ENCODE measurements at regions not wholly inside any gene's neighbourhood (a gene's known extent, or its start where the extent isn't known, plus 50 kb on each side); places are given as distances from the start of the nearest gene placed in this dataset.

DNA sequence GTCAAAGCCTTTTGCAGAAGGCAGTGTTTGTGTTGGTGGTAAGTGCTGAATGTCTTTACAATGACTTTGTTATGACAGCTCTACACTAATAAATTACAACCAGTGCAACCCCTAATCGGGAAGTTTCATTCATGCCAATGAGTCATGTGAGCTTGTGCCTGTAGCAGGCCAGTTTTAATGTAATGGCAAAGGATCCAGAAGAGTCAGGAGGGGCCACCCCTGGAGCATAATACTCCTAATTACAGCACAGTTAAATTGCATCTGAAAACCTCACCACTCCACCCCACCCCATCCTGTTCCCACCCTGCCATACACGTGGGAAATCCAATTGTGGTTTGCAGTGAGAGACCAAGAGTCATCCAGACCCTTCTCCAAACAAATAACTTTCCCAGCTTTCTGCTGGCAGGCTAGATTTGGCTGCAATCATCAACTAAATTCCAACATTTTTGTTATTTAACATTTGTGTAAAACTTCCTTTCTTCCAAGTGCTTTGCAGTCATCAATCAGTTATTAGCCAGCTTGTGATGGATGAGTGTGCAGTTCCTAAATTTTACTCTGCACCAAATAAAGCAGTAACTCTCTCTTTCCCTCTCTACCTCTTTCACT lies 277.3 kb upstream of the FAT3 start:
- Histone ChIP-seq H3K27ac (ENCODE audit: low read depth, low read length, poor library complexity, severe bottlenecking) (peak overlapping the region; percentile 21), H3K36me3 (ENCODE audit: insufficient read depth, low read length, poor library complexity, severe bottlenecking) (no peaks in the 10 kb centered on the region), H3K9me3 (ENCODE audit: low read depth, low read length, poor library complexity, severe bottlenecking) (no peaks in the 10 kb centered on the region), H3K4me3 (ENCODE audit: low read depth, low read length, poor library complexity, severe bottlenecking) (no peak overlapping the region), H3K27me3 (replicated peaks; ENCODE audit: insufficient read depth, low read depth, low read length, poor library complexity) (no peaks in the 10 kb centered on the region), H3K4me1 (ENCODE audit: insufficient read depth, low read length, poor library complexity, severe bottlenecking) (peaks cover 24% of the 10 kb centered on the region)
- CTCF ChIA-PET = no interaction called here
- POLR2A ChIA-PET (ENCODE audit: low non-redundant PET) = no interaction called here
- intact Hi-C loops (cut with micrococcal nuclease; ENCODE audit: unreplicated experiment) = loop anchor here (2.0 kb wide), 1 partner anchor 77 kb away; no protein-coding TSS in a partner anchor
- peak; percentile 81 for DNase-seq (ENCODE audit: low spot score)
- BruUV-seq (replicated peaks) = no TSS peak
- TF ChIP-seq, protein P1, sequence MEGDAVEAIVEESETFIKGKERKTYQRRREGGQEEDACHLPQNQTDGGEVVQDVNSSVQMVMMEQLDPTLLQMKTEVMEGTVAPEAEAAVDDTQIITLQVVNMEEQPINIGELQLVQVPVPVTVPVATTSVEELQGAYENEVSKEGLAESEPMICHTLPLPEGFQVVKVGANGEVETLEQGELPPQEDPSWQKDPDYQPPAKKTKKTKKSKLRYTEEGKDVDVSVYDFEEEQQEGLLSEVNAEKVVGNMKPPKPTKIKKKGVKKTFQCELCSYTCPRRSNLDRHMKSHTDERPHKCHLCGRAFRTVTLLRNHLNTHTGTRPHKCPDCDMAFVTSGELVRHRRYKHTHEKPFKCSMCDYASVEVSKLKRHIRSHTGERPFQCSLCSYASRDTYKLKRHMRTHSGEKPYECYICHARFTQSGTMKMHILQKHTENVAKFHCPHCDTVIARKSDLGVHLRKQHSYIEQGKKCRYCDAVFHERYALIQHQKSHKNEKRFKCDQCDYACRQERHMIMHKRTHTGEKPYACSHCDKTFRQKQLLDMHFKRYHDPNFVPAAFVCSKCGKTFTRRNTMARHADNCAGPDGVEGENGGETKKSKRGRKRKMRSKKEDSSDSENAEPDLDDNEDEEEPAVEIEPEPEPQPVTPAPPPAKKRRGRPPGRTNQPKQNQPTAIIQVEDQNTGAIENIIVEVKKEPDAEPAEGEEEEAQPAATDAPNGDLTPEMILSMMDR (conservative IDR thresholded peaks at IDR 0.05; ENCODE audit: low read depth, low read length) = no peak
- no peak for TF ChIP-seq EZH2 (IDR thresholded peaks at IDR 0.05; ENCODE audit: borderline replicate concordance, low read depth, low read length, poor library complexity, severe bottlenecking)

DNA sequence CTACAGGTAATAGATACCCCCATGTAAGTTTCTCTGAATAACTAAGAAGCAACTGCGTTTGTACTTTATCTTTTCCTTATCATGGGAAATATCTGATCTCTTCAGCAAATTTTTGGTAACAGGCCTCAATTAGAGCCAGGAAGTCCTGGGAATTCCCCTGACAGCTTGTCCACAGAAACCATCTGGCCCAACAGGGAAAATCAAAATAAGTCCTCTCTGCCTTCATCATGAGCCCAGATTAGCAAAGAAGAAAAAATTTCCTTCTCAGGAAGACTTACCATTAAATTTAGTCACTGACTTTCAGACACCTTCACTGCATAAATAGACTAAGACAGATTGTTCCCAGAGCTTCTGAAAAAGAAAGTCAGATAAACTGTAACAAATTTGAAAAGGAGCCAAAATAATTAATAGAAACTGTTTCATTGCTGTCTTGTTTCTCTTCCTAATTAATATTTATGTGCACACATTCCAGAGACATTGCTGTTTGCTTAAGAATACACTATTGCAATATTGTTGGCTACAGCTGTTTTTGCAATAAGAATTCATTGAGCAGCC lies 278.1 kb upstream of the FAT3 start:
- Histone ChIP-seq H3K9me3 (ENCODE audit: low read depth, low read length, poor library complexity, severe bottlenecking) (no peaks in the 10 kb centered on the region), H3K27ac (ENCODE audit: low read depth, low read length, poor library complexity, severe bottlenecking) (peak overlapping the region; percentile 21), H3K4me3 (ENCODE audit: low read depth, low read length, poor library complexity, severe bottlenecking) (no peak overlapping the region), H3K27me3 (replicated peaks; ENCODE audit: insufficient read depth, low read depth, low read length, poor library complexity) (no peaks in the 10 kb centered on the region), H3K36me3 (ENCODE audit: insufficient read depth, low read length, poor library complexity, severe bottlenecking) (no peaks in the 10 kb centered on the region), H3K4me1 (ENCODE audit: insufficient read depth, low read length, poor library complexity, severe bottlenecking) (peaks cover 24% of the 10 kb centered on the region)
- no TSS peak for BruUV-seq (replicated peaks)
- peak; percentile 69 for DNase-seq (ENCODE audit: low spot score)
- ChIA-PET POLR2A (ENCODE audit: low non-redundant PET) (no interaction called here), CTCF (no interaction called here)
- TF ChIP-seq, protein P1 (conservative IDR thresholded peaks at IDR 0.05; ENCODE audit: low read depth, low read length) = no peak
- no peak for TF ChIP-seq EZH2 (IDR thresholded peaks at IDR 0.05; ENCODE audit: borderline replicate concordance, low read depth, low read length, poor library complexity, severe bottlenecking)
- intact Hi-C loops (cut with micrococcal nuclease; ENCODE audit: unreplicated experiment) = loop anchor here (2.0 kb wide), 1 partner anchor 76 kb away; no protein-coding TSS in a partner anchor

DNA sequence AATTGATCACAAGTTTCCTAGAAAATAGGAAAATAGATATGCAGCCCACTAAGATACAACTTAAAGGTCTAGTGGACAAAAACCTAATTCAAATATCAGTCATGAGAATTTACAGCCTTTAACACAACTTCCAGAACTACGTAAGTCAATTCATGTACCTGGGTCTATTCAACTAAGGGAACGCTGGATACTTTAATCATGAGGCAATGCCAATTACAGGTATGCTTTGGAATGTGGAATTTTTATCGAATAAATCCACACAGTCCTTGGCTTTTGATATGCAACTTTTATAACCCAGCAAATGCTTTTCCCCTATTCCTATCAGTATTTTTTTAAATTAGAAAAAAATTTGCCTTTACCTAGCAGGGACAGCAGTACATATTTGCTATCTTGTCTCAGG lies 289.5 kb upstream of the FAT3 start:
- H3K27me3 ChIP-seq (replicated peaks; ENCODE audit: insufficient read depth, low read depth, low read length, poor library complexity) = no peaks in the 10 kb centered on the region
- intact Hi-C loops (cut with micrococcal nuclease; ENCODE audit: unreplicated experiment) = no loop called here
- ChIA-PET CTCF (no interaction called here), POLR2A (ENCODE audit: low non-redundant PET) (no interaction called here)
- BruUV-seq (replicated peaks) = no TSS peak
- no peak overlapping the region for H3K4me3 ChIP-seq (ENCODE audit: low read depth, low read length, poor library complexity, severe bottlenecking)
- no peak for DNase-seq (ENCODE audit: low spot score)
- no peaks in the 10 kb centered on the region for H3K9me3 ChIP-seq (ENCODE audit: low read depth, low read length, poor library complexity, severe bottlenecking)
- TF ChIP-seq, protein P1 (conservative IDR thresholded peaks at IDR 0.05; ENCODE audit: low read depth, low read length) = no peak
- TF ChIP-seq EZH2 (IDR thresholded peaks at IDR 0.05; ENCODE audit: borderline replicate concordance, low read depth, low read length, poor library complexity, severe bottlenecking) = no peak
- peaks cover 13% of the 10 kb centered on the region for H3K4me1 ChIP-seq (ENCODE audit: insufficient read depth, low read length, poor library complexity, severe bottlenecking)
- no peaks in the 10 kb centered on the region for H3K36me3 ChIP-seq (ENCODE audit: insufficient read depth, low read length, poor library complexity, severe bottlenecking)
- no peak overlapping the region for H3K27ac ChIP-seq (ENCODE audit: low read depth, low read length, poor library complexity, severe bottlenecking)
